Ovary (tissue), 7 donors: ENCODE measurements at regions not wholly inside any gene's neighbourhood (a gene's known extent, or its start where the extent isn't known, plus 50 kb on each side); places are given as distances from the start of the nearest gene placed in this dataset.
"Not testable (repeated sequence)": the region's sequence is repeated elsewhere in the genome, so short reads cannot be mapped to it uniquely, and the experiment has no call there.

Experiments
- DNase-seq, 5 donors: peaks; one replicate each; pipeline ENCODE4 v3.0.0-alpha.2; 2019 to 2020
- H3K27ac ChIP-seq, 2 donors: fragments of 200-600 bp; one replicate each; pipeline versions ENCODE4 v1.5.1 to v1.8.0; 2019 to 2022
- H3K27me3 ChIP-seq: fragments of 200-600 bp; one replicate; pipeline ENCODE4 v1.8.0; 2022
- H3K36me3 ChIP-seq: fragments of 200-600 bp; sonication (generic); one replicate; pipeline ENCODE4 v1.5.1; 2019
- H3K4me1 ChIP-seq: one replicate; pipeline ENCODE4 v1.8.1; 2013; ENCODE audit warnings: mild to moderate bottlenecking, moderate library complexity; ENCODE audit not compliant: insufficient read depth
- H3K4me3 ChIP-seq: fragments of 200-600 bp; sonication (generic); one replicate; pipeline ENCODE4 v1.5.1; 2017
- H3K9me3 ChIP-seq, 2 donors: fragments of 200-600 bp in 1 of 2; sonication (generic) in 1 of 2; one replicate each; pipeline versions ENCODE4 v1.5.1 to v1.8.1; 2013 to 2019; ENCODE audit warnings: mild to moderate bottlenecking in 1 of 2, moderate library complexity in 1 of 2
- EP300 ChIP-seq: sonication (generic); formaldehyde crosslinking; IDR thresholded peaks from one replicate; pipeline ENCODE4 v1.6.1; 2017; ENCODE audit warnings: antibody characterized with exemption
- POLR2A ChIP-seq: fragments of 450-650 bp; IDR thresholded peaks from one replicate; pipeline ENCODE4 v1.6.1; 2017; ENCODE audit warnings: antibody characterized with exemption, mild to moderate bottlenecking, moderate library complexity
- WGBS, 3 donors: extraction: QIAGEN DNeasy Blood & Tissue Kit in 1 of 3; methylation state at CpG; one replicate each; pipeline versions ENCODE4 v1.1.5 to v1.1.7; 2013 to 2017; 5-methylcytosine and 5-hydroxymethylcytosine counted together
- intact Hi-C, 4 donors: fragments of 100-400 bp; cut with DNase I; formaldehyde crosslinking; loops; one replicate each; pipeline versions ENCODE4 v1.11.0 to v1.15.1; 2022 to 2023
- TF ChIP-seq, protein P1 (sequence below), 3 donors: fragments of 450-650 bp in 2 of 3; fragments of 200-600 bp in 1 of 3; IDR thresholded peaks; one replicate each; pipeline versions ENCODE4 v1.5.1 to v1.8.0; 2016 to 2022; ENCODE audit warnings: antibody characterized with exemption in 3 of 3, mild to moderate bottlenecking in 1 of 3
- donor health status: DM: no; HTN: no; CAD: no; lungs with moderate emphysema.
- donor health status: DM: no; HTN: no; CAD: no.
- donor health status: Bipolar disorder and iron deficiency.
- donor health status: DM: no; HTN: no; CAD: no.
- donor health status: DM: yes; HTN: yes; CAD: no.

DNA sequence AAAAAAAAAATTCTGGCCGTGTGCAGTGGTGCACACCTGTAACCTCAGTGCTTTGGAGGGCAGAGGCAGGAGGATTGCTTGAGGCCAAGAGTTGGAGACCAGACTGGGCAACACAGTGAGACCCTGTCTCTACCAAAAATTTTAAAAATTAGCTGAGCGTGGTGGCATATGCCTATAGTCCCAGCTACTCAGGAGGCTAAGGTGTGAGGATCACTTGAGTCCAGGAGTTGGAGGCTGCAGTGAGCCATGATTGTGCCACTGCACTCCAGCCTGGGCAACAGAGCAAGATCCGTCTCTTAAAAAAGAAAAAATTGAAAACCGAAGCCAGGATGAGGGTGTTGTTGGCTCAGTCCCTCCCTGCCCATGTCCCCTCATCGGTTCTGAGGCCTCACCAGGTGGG, 55.9 kb upstream of the PAX7 start:
- Histone ChIP-seq H3K27ac (no peak overlapping the region), H3K4me3 (no peak overlapping the region), H3K4me1 (no peaks in the 10 kb centered on the region), H3K27me3 (no peaks in the 10 kb centered on the region), H3K36me3 (no peaks in the 10 kb centered on the region), H3K9me3 (no peaks in the 10 kb centered on the region)
- no peak for DNase-seq
- intact Hi-C loops = loop anchor here in 1 of 4 donors (10.0 kb wide), 1 partner anchor 910 kb away; no protein-coding TSS in a partner anchor
- TF ChIP-seq POLR2A = no peak
- WGBS, 3 donors = 62 to 71% (median 64%) methylated on average over 5 of the region's 5 CpGs

DNA sequence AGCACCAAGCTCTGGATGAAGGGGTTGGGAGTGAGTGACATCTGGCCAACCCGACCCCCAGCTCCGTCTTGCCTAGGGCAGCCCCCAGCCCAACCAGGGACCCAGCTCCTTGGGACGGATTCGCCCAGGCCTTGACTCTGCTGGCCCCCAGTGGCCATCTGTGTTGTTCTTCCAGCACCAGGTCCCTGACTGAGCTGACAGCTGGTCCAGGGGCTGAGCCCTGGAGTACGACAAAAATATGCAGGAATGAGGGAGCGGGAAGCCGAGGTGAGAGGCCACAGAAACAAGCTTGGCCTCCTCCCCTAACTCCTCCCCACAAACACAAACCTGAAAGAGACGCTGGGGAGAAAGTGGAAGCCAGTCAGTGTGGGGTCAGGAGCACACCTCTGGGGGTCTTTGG, 55.0 kb upstream of the PAX7 start:
- WGBS, 3 donors = 0 to 5% (median 2%) methylated on average over 8 of the region's 8 CpGs
- Histone ChIP-seq H3K9me3 (no peaks in the 10 kb centered on the region), H3K36me3 (no peaks in the 10 kb centered on the region), H3K27ac (no peak overlapping the region), H3K4me3 (no peak overlapping the region), H3K4me1 (no peaks in the 10 kb centered on the region), H3K27me3 (no peaks in the 10 kb centered on the region)
- TF ChIP-seq, protein P1, sequence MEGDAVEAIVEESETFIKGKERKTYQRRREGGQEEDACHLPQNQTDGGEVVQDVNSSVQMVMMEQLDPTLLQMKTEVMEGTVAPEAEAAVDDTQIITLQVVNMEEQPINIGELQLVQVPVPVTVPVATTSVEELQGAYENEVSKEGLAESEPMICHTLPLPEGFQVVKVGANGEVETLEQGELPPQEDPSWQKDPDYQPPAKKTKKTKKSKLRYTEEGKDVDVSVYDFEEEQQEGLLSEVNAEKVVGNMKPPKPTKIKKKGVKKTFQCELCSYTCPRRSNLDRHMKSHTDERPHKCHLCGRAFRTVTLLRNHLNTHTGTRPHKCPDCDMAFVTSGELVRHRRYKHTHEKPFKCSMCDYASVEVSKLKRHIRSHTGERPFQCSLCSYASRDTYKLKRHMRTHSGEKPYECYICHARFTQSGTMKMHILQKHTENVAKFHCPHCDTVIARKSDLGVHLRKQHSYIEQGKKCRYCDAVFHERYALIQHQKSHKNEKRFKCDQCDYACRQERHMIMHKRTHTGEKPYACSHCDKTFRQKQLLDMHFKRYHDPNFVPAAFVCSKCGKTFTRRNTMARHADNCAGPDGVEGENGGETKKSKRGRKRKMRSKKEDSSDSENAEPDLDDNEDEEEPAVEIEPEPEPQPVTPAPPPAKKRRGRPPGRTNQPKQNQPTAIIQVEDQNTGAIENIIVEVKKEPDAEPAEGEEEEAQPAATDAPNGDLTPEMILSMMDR (IDR thresholded peaks at IDR 0.05) = no peak
- TF ChIP-seq EP300 (no peak), POLR2A (no peak)
- DNase-seq = peak in 3 of 5 donors; percentile 31 to 56 (median 36)
- intact Hi-C loops = loop anchor here in 1 of 4 donors (10.0 kb wide), 1 partner anchor 911 kb away; no protein-coding TSS in a partner anchor

DNA sequence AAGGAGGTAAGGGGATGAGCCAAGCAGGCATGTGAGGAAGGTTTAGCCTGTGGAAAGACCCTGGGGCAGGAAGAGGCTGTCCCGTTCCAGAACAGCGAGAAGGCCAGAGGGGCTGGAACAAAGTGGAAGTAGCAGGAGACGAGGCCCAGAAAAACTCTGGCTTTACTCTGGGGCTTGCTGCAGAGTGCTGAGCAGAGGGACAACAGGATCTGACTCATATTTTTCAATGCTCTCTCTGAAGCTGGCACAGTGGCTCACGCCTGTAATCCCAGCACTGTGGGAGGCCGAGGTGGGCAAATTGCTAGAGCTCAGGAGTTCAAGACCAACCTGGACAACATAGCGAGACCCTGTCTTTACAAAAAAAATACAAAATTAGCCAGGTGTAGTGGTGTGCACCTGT, 52.4 kb upstream of the PAX7 start:
- H3K4me1 ChIP-seq = no peaks in the 10 kb centered on the region
- no peak for TF ChIP-seq EP300
- TF ChIP-seq, protein P1 (IDR thresholded peaks at IDR 0.05) = no peak
- TF ChIP-seq POLR2A = no peak
- no peak overlapping the region for H3K27ac ChIP-seq
- no peaks in the 10 kb centered on the region for H3K27me3 ChIP-seq
- no peaks in the 10 kb centered on the region for H3K36me3 ChIP-seq
- DNase-seq = no peak
- 72 to 81% (median 77%) methylated on average over 6 of the region's 6 CpGs for WGBS, 3 donors
- H3K4me3 ChIP-seq = no peak overlapping the region
- intact Hi-C loops = loop anchor here in 1 of 4 donors (10.0 kb wide), 1 partner anchor 913 kb away; no protein-coding TSS in a partner anchor
- no peaks in the 10 kb centered on the region for H3K9me3 ChIP-seq

DNA sequence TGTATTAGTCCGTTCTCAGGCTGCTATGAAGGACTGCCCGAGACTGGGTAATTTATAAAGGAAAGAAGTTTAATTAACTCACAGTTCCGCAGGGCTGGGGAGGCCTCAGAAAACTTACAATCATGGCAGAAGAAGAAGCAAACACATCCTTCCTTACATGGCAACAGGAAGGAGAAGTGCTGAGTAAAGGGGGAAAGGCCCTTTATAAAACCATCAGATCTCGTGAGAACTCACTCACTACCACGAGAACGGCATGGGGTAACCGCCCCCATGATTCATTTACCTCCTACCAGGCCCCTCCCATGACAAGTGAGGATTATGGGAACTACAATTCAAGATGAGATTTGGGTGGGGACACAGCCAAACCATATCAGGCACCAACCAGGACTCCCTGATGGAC, 51.4 kb upstream of the PAX7 start:
- not testable (repeated sequence) for H3K4me3 ChIP-seq, H3K27ac ChIP-seq, H3K4me1 ChIP-seq, H3K27me3 ChIP-seq, H3K9me3 ChIP-seq, H3K36me3 ChIP-seq, DNase-seq
- WGBS, 3 donors = 59 to 71% (median 70%) methylated on average over 7 of the region's 7 CpGs
- intact Hi-C loops = loop anchor here in 1 of 4 donors (10.0 kb wide), 1 partner anchor 914 kb away; no protein-coding TSS in a partner anchor

DNA sequence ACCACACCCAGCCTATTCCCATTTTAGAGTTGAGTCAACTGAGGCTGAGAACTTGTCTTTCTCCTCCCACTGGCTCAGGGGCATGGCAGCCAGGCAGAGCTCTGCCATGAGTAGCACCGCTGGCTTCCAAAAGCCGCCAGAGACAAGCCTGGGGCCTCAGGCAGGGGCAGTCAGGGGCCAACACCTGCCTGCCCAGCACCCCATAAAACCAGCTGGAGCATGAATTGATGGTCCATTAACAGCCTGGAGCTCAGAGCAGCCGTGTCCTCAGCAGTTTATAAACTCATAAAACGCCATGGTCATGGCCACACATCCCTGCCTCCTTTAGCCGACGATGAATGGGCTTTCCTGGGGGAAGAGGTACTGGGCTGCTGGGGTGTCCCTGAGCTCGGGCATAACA, 50.6 kb upstream of the PAX7 start:
- H3K36me3 ChIP-seq = no peaks in the 10 kb centered on the region
- H3K9me3 ChIP-seq = no peaks in the 10 kb centered on the region
- H3K27me3 ChIP-seq = no peaks in the 10 kb centered on the region
- TF ChIP-seq EP300 (no peak), POLR2A (no peak)
- TF ChIP-seq, protein P1 (IDR thresholded peaks at IDR 0.05) = no peak
- 53 to 60% (median 60%) methylated on average over 7 of the region's 7 CpGs for WGBS, 3 donors
- H3K27ac ChIP-seq = no peak overlapping the region
- no peaks in the 10 kb centered on the region for H3K4me1 ChIP-seq
- DNase-seq = no peak
- H3K4me3 ChIP-seq = no peak overlapping the region
- intact Hi-C loops = no loop called here
